Large intestine (tissue), 3 donors: ENCODE measurements at regions not wholly inside any gene's neighbourhood (a gene's known extent, or its start where the extent isn't known, plus 50 kb on each side); places are given as distances from the start of the nearest gene placed in this dataset.
"Not testable (repeated sequence)": the region's sequence is repeated elsewhere in the genome, so short reads cannot be mapped to it uniquely, and the experiment has no call there.

Source experiments
- DNase-seq, 2 donors: peaks; one replicate each; pipeline versions ENCODE4 v3.0.0 to v3.0.0-alpha.2; 2013
- H3K27ac ChIP-seq: one replicate; pipeline ENCODE4 v1.5.1; 2013; ENCODE audit warnings: low read length
- H3K27me3 ChIP-seq: 2 replicates; pipeline ENCODE4 v1.6.1; 2013; ENCODE audit warnings: low read length; ENCODE audit not compliant: control insufficient read depth, insufficient read depth
- H3K36me3 ChIP-seq: 2 replicates; pipeline ENCODE4 v1.6.1; 2013; ENCODE audit warnings: low read length; ENCODE audit not compliant: control insufficient read depth, insufficient read depth
- H3K4me1 ChIP-seq: one replicate; pipeline ENCODE4 v1.6.1; 2013; ENCODE audit warnings: low read length; ENCODE audit not compliant: control insufficient read depth, insufficient read depth
- H3K4me3 ChIP-seq: one replicate; pipeline ENCODE4 v1.5.1; 2013; ENCODE audit warnings: low read length
- H3K9me3 ChIP-seq: one replicate; pipeline ENCODE4 v1.6.1; 2013; ENCODE audit warnings: mild to moderate bottlenecking, low read depth, low read length, moderate library complexity; ENCODE audit not compliant: control insufficient read depth
- WGBS: methylation state at CpG from one replicate; pipeline ENCODE4 v1.1.5; 2013; ENCODE audit warnings: low lambda C conversion rate; ENCODE audit not compliant: insufficient coverage; 5-methylcytosine and 5-hydroxymethylcytosine counted together

GRCh38 chrY:19644889-19645638 lies 99.5 kb downstream of the KDM5D start:
- Histone ChIP-seq H3K36me3 (no peaks in the 10 kb centered on the region), H3K4me1 (no peaks in the 10 kb centered on the region), H3K9me3 (no peaks in the 10 kb centered on the region), H3K4me3 (no peak overlapping the region), H3K27ac (no peak overlapping the region), H3K27me3 (no peaks in the 10 kb centered on the region)
- no peak for DNase-seq
- no CpG with 5 or more reads among the region's 3 CpGs for WGBS

GRCh38 chrY:19637651-19638347 lies 106.7 kb downstream of the KDM5D start:
- H3K4me3 ChIP-seq, result no peak overlapping the region
- DNase-seq, result no peak
- no CpG with 5 or more reads among the region's 4 CpGs for WGBS
- no peaks in the 10 kb centered on the region for H3K36me3 ChIP-seq
- no peak overlapping the region for H3K27ac ChIP-seq
- no peaks in the 10 kb centered on the region for H3K9me3 ChIP-seq
- no peaks in the 10 kb centered on the region for H3K27me3 ChIP-seq
- H3K4me1 ChIP-seq, result no peaks in the 10 kb centered on the region

GRCh38 chrY:19628926-19629325 lies 115.6 kb downstream of the KDM5D start:
- no peaks in the 10 kb centered on the region for H3K27me3 ChIP-seq
- WGBS, result no CpG with 5 or more reads among the region's 2 CpGs
- no peak overlapping the region for H3K4me3 ChIP-seq
- H3K27ac ChIP-seq, result no peak overlapping the region
- H3K9me3 ChIP-seq, result no peaks in the 10 kb centered on the region
- DNase-seq, result no peak
- no peaks in the 10 kb centered on the region for H3K4me1 ChIP-seq
- no peaks in the 10 kb centered on the region for H3K36me3 ChIP-seq

GRCh38 chrY:19622392-19622791 lies 122.1 kb downstream of the KDM5D start:
- no peaks in the 10 kb centered on the region for H3K36me3 ChIP-seq
- H3K4me1 ChIP-seq, result no peaks in the 10 kb centered on the region
- H3K27me3 ChIP-seq, result no peaks in the 10 kb centered on the region
- no peaks in the 10 kb centered on the region for H3K9me3 ChIP-seq
- no CpG with 5 or more reads among the region's 3 CpGs for WGBS
- H3K4me3 ChIP-seq, result no peak overlapping the region
- no peak for DNase-seq
- peak overlapping the region; percentile 40 for H3K27ac ChIP-seq

GRCh38 chrY:19621756-19622155 lies 122.8 kb downstream of the KDM5D start:
- Histone ChIP-seq H3K27ac (peak overlapping the region; percentile 40), H3K4me3 (no peak overlapping the region), H3K9me3 (no peaks in the 10 kb centered on the region), H3K4me1 (no peaks in the 10 kb centered on the region), H3K36me3 (no peaks in the 10 kb centered on the region), H3K27me3 (no peaks in the 10 kb centered on the region)
- peak in 1 of 2 donors; percentile 42 for DNase-seq

- H3K27me3 ChIP-seq, result no peaks in the 10 kb centered on the region
- H3K36me3 ChIP-seq, result no peaks in the 10 kb centered on the region
- DNase-seq, result no peak
- no CpG with 5 or more reads among the region's 3 CpGs for WGBS
- no peaks in the 10 kb centered on the region for H3K9me3 ChIP-seq
- no peak overlapping the region for H3K27ac ChIP-seq
- H3K4me3 ChIP-seq, result no peak overlapping the region
- H3K4me1 ChIP-seq, result no peaks in the 10 kb centered on the region
These were observed 143.4 kb downstream of the KDM5D start for GRCh38 chrY:19601113-19601512.

- WGBS, result no CpG with 5 or more reads among the region's 3 CpGs
- no peaks in the 10 kb centered on the region for H3K36me3 ChIP-seq
- H3K27ac ChIP-seq, result no peak overlapping the region
- H3K4me3 ChIP-seq, result no peak overlapping the region
- no peaks in the 10 kb centered on the region for H3K27me3 ChIP-seq
- no peaks in the 10 kb centered on the region for H3K4me1 ChIP-seq
- no peak for DNase-seq
- H3K9me3 ChIP-seq, result no peaks in the 10 kb centered on the region
These were observed 143.8 kb downstream of the KDM5D start for GRCh38 chrY:19600711-19601110.

GRCh38 chrY:19590235-19590634 lies 154.3 kb downstream of the KDM5D start:
- no peaks in the 10 kb centered on the region for H3K9me3 ChIP-seq
- no peak for DNase-seq
- H3K36me3 ChIP-seq, result peaks cover 2% of the 10 kb centered on the region
- no peaks in the 10 kb centered on the region for H3K27me3 ChIP-seq
- peaks cover 3% of the 10 kb centered on the region for H3K4me1 ChIP-seq
- H3K27ac ChIP-seq, result no peak overlapping the region
- no peak overlapping the region for H3K4me3 ChIP-seq

GRCh38 chrY:19589664-19590063 lies 154.9 kb downstream of the KDM5D start:
- H3K27ac ChIP-seq, result no peak overlapping the region
- no peaks in the 10 kb centered on the region for H3K9me3 ChIP-seq
- no peak for DNase-seq
- H3K4me3 ChIP-seq, result no peak overlapping the region
- H3K36me3 ChIP-seq, result peaks cover 2% of the 10 kb centered on the region
- H3K4me1 ChIP-seq, result peaks cover 3% of the 10 kb centered on the region
- H3K27me3 ChIP-seq, result no peaks in the 10 kb centered on the region
- WGBS, result no CpG with 5 or more reads among the region's 1 CpG

- Histone ChIP-seq H3K4me3 (no peak overlapping the region), H3K27ac (no peak overlapping the region), H3K36me3 (peaks cover 2% of the 10 kb centered on the region), H3K27me3 (no peaks in the 10 kb centered on the region), H3K4me1 (peaks cover 3% of the 10 kb centered on the region), H3K9me3 (no peaks in the 10 kb centered on the region)
- WGBS, result no CpG with 5 or more reads among the region's 3 CpGs
- peak in 1 of 2 donors; percentile 49 for DNase-seq
These were observed 157.2 kb downstream of the KDM5D start for GRCh38 chrY:19587311-19587710.

GRCh38 chrY:19580990-19581389 lies 163.5 kb downstream of the KDM5D start:
- not testable (repeated sequence) for H3K36me3 ChIP-seq, H3K9me3 ChIP-seq, DNase-seq, H3K4me1 ChIP-seq, H3K27ac ChIP-seq, H3K27me3 ChIP-seq, H3K4me3 ChIP-seq
- no CpG with 5 or more reads among the region's 3 CpGs for WGBS
